22Rv1 (cell line): ENCODE measurements at regions not wholly inside any gene's neighbourhood (a gene's known extent, or its start where the extent isn't known, plus 50 kb on each side); places are given as distances from the start of the nearest gene placed in this dataset.

Experiments
- H3K27ac ChIP-seq: fragments of 450-650 bp; 2 replicates; pipeline ENCODE4 v1.5.1; 2017
- ZFX ChIP-seq: fragments of 450-650 bp; IDR thresholded peaks from 2 replicates; pipeline ENCODE4 v1.6.1; 2017; ENCODE audit warnings: antibody characterized with exemption, borderline replicate concordance
- TF ChIP-seq, protein P1 (sequence below): fragments of 450-650 bp; IDR thresholded peaks from 2 replicates; pipeline ENCODE4 v1.5.1; 2017; ENCODE audit warnings: mild to moderate bottlenecking

GRCh38 chr1:168431882-168432281 is 111.9 kb downstream of the XCL2 start:
- H3K27ac ChIP-seq, result no peak overlapping the region
- TF ChIP-seq, protein P1, sequence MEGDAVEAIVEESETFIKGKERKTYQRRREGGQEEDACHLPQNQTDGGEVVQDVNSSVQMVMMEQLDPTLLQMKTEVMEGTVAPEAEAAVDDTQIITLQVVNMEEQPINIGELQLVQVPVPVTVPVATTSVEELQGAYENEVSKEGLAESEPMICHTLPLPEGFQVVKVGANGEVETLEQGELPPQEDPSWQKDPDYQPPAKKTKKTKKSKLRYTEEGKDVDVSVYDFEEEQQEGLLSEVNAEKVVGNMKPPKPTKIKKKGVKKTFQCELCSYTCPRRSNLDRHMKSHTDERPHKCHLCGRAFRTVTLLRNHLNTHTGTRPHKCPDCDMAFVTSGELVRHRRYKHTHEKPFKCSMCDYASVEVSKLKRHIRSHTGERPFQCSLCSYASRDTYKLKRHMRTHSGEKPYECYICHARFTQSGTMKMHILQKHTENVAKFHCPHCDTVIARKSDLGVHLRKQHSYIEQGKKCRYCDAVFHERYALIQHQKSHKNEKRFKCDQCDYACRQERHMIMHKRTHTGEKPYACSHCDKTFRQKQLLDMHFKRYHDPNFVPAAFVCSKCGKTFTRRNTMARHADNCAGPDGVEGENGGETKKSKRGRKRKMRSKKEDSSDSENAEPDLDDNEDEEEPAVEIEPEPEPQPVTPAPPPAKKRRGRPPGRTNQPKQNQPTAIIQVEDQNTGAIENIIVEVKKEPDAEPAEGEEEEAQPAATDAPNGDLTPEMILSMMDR, result no peak
- no peak for TF ChIP-seq ZFX

GRCh38 chr1:168430321-168430720 is 113.5 kb downstream of the XCL2 start:
- no peak overlapping the region for H3K27ac ChIP-seq
- TF ChIP-seq ZFX, result no peak
- TF ChIP-seq, protein P1, result no peak

GRCh38 chr1:168428063-168428731 is 115.6 kb downstream of the XCL2 start:
- no peak overlapping the region for H3K27ac ChIP-seq
- TF ChIP-seq, protein P1, result no peak
- TF ChIP-seq ZFX, result no peak

DNA sequence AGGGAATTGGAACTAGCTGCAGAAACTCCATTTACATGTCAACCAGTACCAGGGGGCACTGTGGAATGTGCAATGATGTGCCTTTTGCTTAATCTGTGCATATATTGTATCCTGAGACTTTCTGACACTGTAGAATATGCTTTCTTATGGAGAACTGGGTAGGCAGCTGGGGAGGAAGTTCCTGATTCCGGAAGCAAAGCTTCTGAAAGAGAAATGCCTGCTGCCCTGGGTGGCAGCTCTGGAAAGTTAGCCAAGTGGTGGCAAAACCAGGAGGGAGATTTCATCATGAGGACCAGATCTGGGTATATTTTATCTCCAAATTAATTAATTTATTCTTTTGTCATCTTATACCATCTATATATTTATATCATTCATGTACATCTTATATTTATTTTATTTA is 116.7 kb downstream of the XCL2 start:
- no peak overlapping the region for H3K27ac ChIP-seq
- no peak for TF ChIP-seq ZFX
- TF ChIP-seq, protein P1, result no peak

DNA sequence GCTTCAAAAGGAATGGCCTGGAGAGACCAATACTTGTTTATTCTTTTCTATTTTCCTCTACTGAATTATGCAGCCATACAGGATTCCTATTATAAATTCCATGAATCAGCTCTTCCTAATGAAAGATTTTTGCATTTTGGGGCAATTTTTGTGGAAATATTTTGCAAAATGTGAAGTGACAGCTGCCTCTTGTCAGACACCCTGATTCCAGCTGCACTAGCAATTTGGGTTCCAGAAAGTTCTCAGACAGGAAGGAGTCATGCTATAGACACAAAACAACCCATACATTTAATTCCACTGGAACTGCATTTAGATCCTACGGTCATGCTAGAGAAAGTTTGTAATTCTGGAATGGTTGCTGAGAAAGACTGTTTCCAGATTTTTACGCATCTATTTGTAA is 119.5 kb downstream of the XCL2 start:
- TF ChIP-seq, protein P1, result no peak
- TF ChIP-seq ZFX, result no peak
- no peak overlapping the region for H3K27ac ChIP-seq

DNA sequence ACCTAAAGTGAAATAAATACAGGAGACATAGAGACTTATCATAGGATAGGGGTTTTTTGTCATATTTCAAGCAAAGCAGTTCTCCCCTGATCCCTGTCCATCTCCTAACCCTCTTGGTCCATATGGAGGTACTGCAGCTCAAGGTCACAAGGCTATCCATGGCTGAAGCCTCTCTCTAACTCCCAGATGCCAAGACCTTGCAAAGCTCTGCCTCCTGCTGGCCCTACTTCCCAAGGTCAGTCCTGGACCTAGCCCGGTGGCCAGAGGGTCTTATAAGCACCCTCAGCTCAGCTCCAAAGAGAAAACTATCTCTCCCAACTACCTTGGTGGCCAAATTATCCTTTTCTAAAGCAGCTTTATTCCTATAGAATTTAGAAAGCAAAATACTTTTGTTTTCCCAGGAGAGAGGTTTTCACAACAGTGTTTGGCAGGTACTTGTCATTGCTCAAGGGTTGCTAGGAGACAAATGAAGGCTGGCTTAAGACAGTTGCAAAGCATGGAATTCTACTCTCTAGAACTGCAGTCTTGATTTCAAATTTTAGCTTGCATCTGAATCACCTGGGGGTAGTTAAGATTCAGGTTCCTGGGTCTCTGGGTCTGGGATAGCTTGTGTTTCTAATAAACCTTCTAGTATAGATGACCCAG is 121.5 kb downstream of the XCL2 start:
- no peak overlapping the region for H3K27ac ChIP-seq
- TF ChIP-seq, protein P1, result no peak
- TF ChIP-seq ZFX, result no peak

- TF ChIP-seq, protein P1, result no peak
- TF ChIP-seq ZFX, result no peak
- no peak overlapping the region for H3K27ac ChIP-seq
Observed at GRCh38 chr1:168421399-168422004, 122.3 kb downstream of the XCL2 start.
